A673 (cell line): ENCODE measurements at regions not wholly inside any gene's neighbourhood (a gene's known extent, or its start where the extent isn't known, plus 50 kb on each side); places are given as distances from the start of the nearest gene placed in this dataset.

Experiments used
- CTCF ChIP-seq: fragments of 300-800, 200-600 bp; sonication (generic); conservative IDR thresholded peaks from 2 replicates; pipeline ENCODE4 v1.5.1; 2017; ENCODE audit warnings: low read depth, mild to moderate bottlenecking, antibody characterized with exemption, low read length, moderate library complexity, mixed read lengths
- EZH2 ChIP-seq: fragments of 200-600 bp; sonication (generic); IDR thresholded peaks from 2 replicates; pipeline ENCODE4 v1.6.1; 2017; ENCODE audit warnings: borderline replicate concordance, low read depth, mild to moderate bottlenecking, mixed read lengths, antibody characterized with exemption, low read length; ENCODE audit not compliant: poor library complexity, severe bottlenecking

DNA sequence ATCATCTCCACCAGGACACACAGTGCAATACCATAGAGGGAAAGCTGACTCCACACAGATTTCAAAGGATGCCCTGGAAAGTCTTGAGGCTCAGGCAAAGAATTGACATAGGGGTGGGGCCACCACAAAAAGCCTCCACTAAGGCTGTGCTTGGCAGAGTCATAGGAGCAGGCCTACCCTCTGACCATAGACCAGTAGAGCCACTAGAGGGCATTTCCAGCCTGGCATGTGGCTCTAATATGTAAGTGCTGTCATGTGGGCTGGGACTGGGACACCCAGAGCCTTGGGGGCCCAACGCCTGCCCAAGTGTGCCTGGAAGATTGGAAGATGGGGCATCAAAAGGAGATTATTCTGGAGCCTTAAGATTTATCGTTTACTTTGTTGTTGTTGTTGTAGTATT lies 726.0 kb downstream of the DNAH5 start:
- TF ChIP-seq CTCF (no peak), EZH2 (no peak)
